ENCODE measurements at regions not wholly inside any gene's neighbourhood (a gene's known extent, or its start where the extent isn't known, plus 50 kb on each side); places are given as distances from the start of the nearest gene placed in this dataset.

GRCh38 chr11:122337704-122338103 is 221.7 kb upstream of the BLID start:
- H3K18ac ChIP-seq (ENCODE audit: low read depth, low read length) = peak overlapping the region; percentile 52; the same call in 1 of the 2 replicates
- no peak for DNase-seq
- no CpG with 5 or more reads among the region's 4 CpGs for WGBS, 2 experiments (ENCODE audit: extremely low coverage in 2 of 2, insufficient read length in 1 of 2)
- H2AK9ac ChIP-seq (replicated peaks; ENCODE audit: low read depth, low read length, poor library complexity) = no peak overlapping the region
- H3K9me3 ChIP-seq (ENCODE audit: control insufficient read depth, insufficient read depth, low read length) = no peaks in the 10 kb centered on the region
- no peak overlapping the region for H2BK15ac ChIP-seq (ENCODE audit: low read depth, low read length)
- H3K4me2 ChIP-seq (ENCODE audit: low read depth, low read length) = no peak overlapping the region
- H4K20me1 ChIP-seq (ENCODE audit: insufficient read depth, low read length) = no peaks in the 10 kb centered on the region
- ATAC-seq (ENCODE audit: low read depth) = no peak
- H4K91ac ChIP-seq (ENCODE audit: insufficient read depth, low read depth, low read length) = no peak overlapping the region
- H2AK5ac ChIP-seq (ENCODE audit: low read depth, low read length) = no peak overlapping the region
- no peak overlapping the region for H3K14ac ChIP-seq (replicated peaks; ENCODE audit: low read depth, low read length)
- no peak overlapping the region for H3K9ac ChIP-seq (ENCODE audit: low read depth, low read length)
- H2BK20ac ChIP-seq (ENCODE audit: low read depth, low read length) = no peak overlapping the region
- no peak overlapping the region for H2AFZ ChIP-seq (replicated peaks; ENCODE audit: low read length, poor library complexity)
- peaks cover 30% of the 10 kb centered on the region for H3K4me1 ChIP-seq (ENCODE audit: control insufficient read depth, insufficient read depth, low read length)
- H3K56ac ChIP-seq (ENCODE audit: extremely low read depth, insufficient read depth, low read length) = no peak overlapping the region
- TF ChIP-seq MAFK (IDR thresholded peaks at IDR 0.05; ENCODE audit: low read depth, low read length) (no peak), SMC3 (IDR thresholded peaks at IDR 0.05; ENCODE audit: low read depth, low read length) (no peak), MAZ (IDR thresholded peaks at IDR 0.05; ENCODE audit: borderline replicate concordance, low read depth, low read length) (no peak), ELK1 (IDR thresholded peaks at IDR 0.05; ENCODE audit: borderline replicate concordance, low read depth, low read length) (no peak)
- ChIA-PET CTCF (no interaction called here), POLR2A (ENCODE audit: unreplicated experiment) (no interaction called here)
- H4K5ac ChIP-seq (ENCODE audit: low read depth, low read length) = peak overlapping the region; percentile 82; the same call in 1 of the 2 replicates
- no peak overlapping the region for H2BK120ac ChIP-seq (ENCODE audit: low read depth, low read length)
- H3K4me3 ChIP-seq (ENCODE audit: insufficient read depth, low read depth, low read length) = no peak overlapping the region
- H3K9me1 ChIP-seq (ENCODE audit: insufficient read depth, low read length) = no peaks in the 10 kb centered on the region; the same call in 1 of the 2 replicates
- dilution Hi-C loops (cut with HindIII; ENCODE audit: low sequenced_read_pairs, unreplicated experiment) (no loop called here), intact Hi-C loops (cut with micrococcal nuclease) (no loop called here), in situ Hi-C loops (cut with MboI; ENCODE audit: low sequenced_read_pairs) (no loop called here)
- H3K27me3 ChIP-seq (ENCODE audit: control insufficient read depth, insufficient read depth, low read length) = no peaks in the 10 kb centered on the region
- no peak overlapping the region for H3K27ac ChIP-seq (ENCODE audit: insufficient read depth, low read length)
- H4K8ac ChIP-seq (ENCODE audit: low read depth in 2 of 2, low read length in 2 of 2) = no peak overlapping the region
- no peak overlapping the region for H2BK5ac ChIP-seq (ENCODE audit: low read depth, low read length, poor library complexity, severe bottlenecking)
- no peaks in the 10 kb centered on the region for H3K79me1 ChIP-seq (ENCODE audit: low read depth in 1 of 2, low read length in 2 of 2)
- H3K36me3 ChIP-seq (ENCODE audit: control insufficient read depth, insufficient read depth, low read length) = 0 out of 2 replicates have a peak, but pooled peaks cover 2% of the 10 kb centered on the region
- BruUV-seq (replicated peaks) = no TSS peak
- H3K4ac ChIP-seq (ENCODE audit: low read depth, low read length) = no peak overlapping the region
- no peak overlapping the region for H3K23ac ChIP-seq (ENCODE audit: low read depth, low read length)
